Skeletal muscle satellite cell (primary cell): ENCODE measurements at regions not wholly inside any gene's neighbourhood (a gene's known extent, or its start where the extent isn't known, plus 50 kb on each side); places are given as distances from the start of the nearest gene placed in this dataset.
"Not testable (repeated sequence)": the region's sequence is repeated elsewhere in the genome, so short reads cannot be mapped to it uniquely, and the experiment has no call there.

Experiments used
- H3K27me3 ChIP-seq: 2 replicates; pipeline ENCODE4 v1.7.0; 2013; ENCODE audit warnings: low read length; ENCODE audit not compliant: control insufficient read depth, insufficient read depth
- H3K36me3 ChIP-seq: 2 replicates; pipeline ENCODE4 v1.7.0; 2013; ENCODE audit warnings: mild to moderate bottlenecking, control low read depth, low read length; ENCODE audit not compliant: insufficient read depth
- H3K4me1 ChIP-seq: 2 replicates; pipeline ENCODE4 v1.7.0; 2013; ENCODE audit warnings: low read length; ENCODE audit not compliant: control insufficient read depth, insufficient read depth
- H3K4me2 ChIP-seq: 2 replicates; pipeline ENCODE4 v1.7.0; 2013; ENCODE audit warnings: mild to moderate bottlenecking, low read length
- H3K4me3 ChIP-seq: 2 replicates; pipeline ENCODE4 v1.7.0; 2013; ENCODE audit warnings: low read length
- H3K9ac ChIP-seq: 2 replicates; pipeline ENCODE4 v1.7.0; 2013; ENCODE audit warnings: mild to moderate bottlenecking, low read depth, low read length, moderate library complexity
- H3K9me3 ChIP-seq: replicated peaks from 2 replicates; pipeline ENCODE4 v1.7.0; 2013; ENCODE audit warnings: mild to moderate bottlenecking, control low read depth, low read length

GRCh38 chr3:144497452-144497851 is 525.8 kb downstream of the DIPK2A start:
- Histone ChIP-seq H3K9me3 (no peaks in the 10 kb centered on the region), H3K4me2 (no peak overlapping the region), H3K4me3 (no peak overlapping the region), H3K36me3 (no peaks in the 10 kb centered on the region), H3K4me1 (no peaks in the 10 kb centered on the region), H3K27me3 (no peaks in the 10 kb centered on the region), H3K9ac (no peak overlapping the region)

GRCh38 chr3:144499001-144499930 is 527.6 kb downstream of the DIPK2A start:
- no peaks in the 10 kb centered on the region for H3K27me3 ChIP-seq
- no peak overlapping the region for H3K4me2 ChIP-seq
- no peaks in the 10 kb centered on the region for H3K9me3 ChIP-seq
- no peaks in the 10 kb centered on the region for H3K36me3 ChIP-seq
- H3K9ac ChIP-seq, result no peak overlapping the region
- H3K4me1 ChIP-seq, result no peaks in the 10 kb centered on the region
- H3K4me3 ChIP-seq, result no peak overlapping the region

DNA sequence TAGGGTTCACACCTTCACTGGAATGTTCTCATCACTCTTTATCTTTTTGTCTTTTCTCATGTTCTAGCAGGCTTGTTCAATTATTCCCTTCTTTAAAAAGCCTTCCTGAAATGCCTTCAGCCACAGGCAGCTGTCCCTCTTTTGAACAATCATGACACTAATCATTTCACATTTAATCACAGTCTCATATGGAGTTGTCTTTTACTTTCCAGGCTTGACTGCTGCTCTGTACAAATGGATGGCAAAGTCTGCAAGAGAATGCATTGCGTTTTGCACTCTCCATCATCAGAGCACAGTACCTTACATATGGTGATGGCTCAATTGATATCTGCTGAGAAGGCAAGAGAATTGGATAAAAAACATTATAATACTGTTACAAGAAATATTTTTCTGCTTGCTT is 529.8 kb downstream of the DIPK2A start:
- no peaks in the 10 kb centered on the region for H3K36me3 ChIP-seq
- no peaks in the 10 kb centered on the region for H3K9me3 ChIP-seq
- H3K27me3 ChIP-seq, result no peaks in the 10 kb centered on the region
- H3K4me1 ChIP-seq, result no peaks in the 10 kb centered on the region
- H3K9ac ChIP-seq, result no peak overlapping the region
- no peak overlapping the region for H3K4me2 ChIP-seq
- H3K4me3 ChIP-seq, result no peak overlapping the region

- H3K4me3 ChIP-seq, result no peak overlapping the region
- no peaks in the 10 kb centered on the region for H3K27me3 ChIP-seq
- no peak overlapping the region for H3K9ac ChIP-seq
- no peaks in the 10 kb centered on the region for H3K4me1 ChIP-seq
- H3K4me2 ChIP-seq, result no peak overlapping the region
- no peaks in the 10 kb centered on the region for H3K9me3 ChIP-seq
- H3K36me3 ChIP-seq, result no peaks in the 10 kb centered on the region
Measured at GRCh38 chr3:144502402-144502801, 530.8 kb downstream of the DIPK2A start.

DNA sequence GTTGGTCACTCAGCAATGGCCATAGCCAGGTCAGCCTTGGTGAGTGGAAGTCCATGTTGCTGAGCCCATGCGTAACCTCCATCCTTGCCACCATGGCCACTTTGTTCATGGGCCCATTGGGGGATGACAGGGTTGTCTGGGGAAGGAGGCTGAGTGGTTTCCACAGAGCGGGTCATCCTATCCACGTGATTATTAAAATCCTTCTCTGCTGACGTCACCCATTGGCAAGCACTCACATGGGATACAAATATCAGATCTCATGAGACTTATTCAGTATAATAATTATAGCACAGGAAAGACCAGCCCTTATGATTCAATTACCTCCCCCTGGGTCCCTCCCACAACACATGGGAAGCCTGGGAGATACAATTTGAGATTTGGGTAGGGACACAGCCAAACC is 534.8 kb downstream of the DIPK2A start:
- not testable (repeated sequence) for H3K36me3 ChIP-seq, H3K9ac ChIP-seq, H3K9me3 ChIP-seq, H3K4me2 ChIP-seq, H3K4me1 ChIP-seq, H3K4me3 ChIP-seq, H3K27me3 ChIP-seq

DNA sequence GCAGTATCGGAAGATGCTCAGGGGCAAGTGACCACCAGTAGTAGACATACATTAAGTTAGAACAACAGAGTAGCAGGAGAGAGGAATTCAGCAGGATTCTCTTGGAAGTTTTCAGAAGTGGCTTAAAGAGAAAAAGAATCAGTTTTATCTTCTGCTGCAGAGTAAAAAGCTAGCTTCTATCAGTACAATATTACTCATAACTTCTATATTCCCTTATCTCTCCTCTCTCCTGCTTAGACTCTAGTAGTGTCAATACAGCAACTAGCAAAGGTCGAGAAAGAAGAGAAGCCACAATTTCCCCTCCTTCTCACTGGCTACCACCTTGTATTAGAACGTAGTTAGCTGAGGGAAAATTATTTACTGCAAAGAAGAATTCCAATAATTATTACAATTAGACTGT is 539.7 kb downstream of the DIPK2A start:
- Histone ChIP-seq H3K4me2 (no peak overlapping the region), H3K9me3 (no peaks in the 10 kb centered on the region), H3K36me3 (no peaks in the 10 kb centered on the region), H3K27me3 (no peaks in the 10 kb centered on the region), H3K4me1 (no peaks in the 10 kb centered on the region), H3K4me3 (no peak overlapping the region), H3K9ac (no peak overlapping the region)

- Histone ChIP-seq H3K4me1 (no peaks in the 10 kb centered on the region), H3K4me2 (no peak overlapping the region), H3K27me3 (no peaks in the 10 kb centered on the region), H3K9me3 (no peaks in the 10 kb centered on the region), H3K36me3 (no peaks in the 10 kb centered on the region), H3K9ac (no peak overlapping the region), H3K4me3 (no peak overlapping the region)
Measured at GRCh38 chr3:144516026-144516425, 544.4 kb downstream of the DIPK2A start.

- no peak overlapping the region for H3K4me2 ChIP-seq
- H3K4me3 ChIP-seq, result no peak overlapping the region
- H3K36me3 ChIP-seq, result no peaks in the 10 kb centered on the region
- no peaks in the 10 kb centered on the region for H3K27me3 ChIP-seq
- no peaks in the 10 kb centered on the region for H3K9me3 ChIP-seq
- no peaks in the 10 kb centered on the region for H3K4me1 ChIP-seq
- no peak overlapping the region for H3K9ac ChIP-seq
Measured at GRCh38 chr3:144516589-144516988, 545.0 kb downstream of the DIPK2A start.

- Histone ChIP-seq H3K36me3 (no peaks in the 10 kb centered on the region), H3K9me3 (no peaks in the 10 kb centered on the region), H3K4me2 (no peak overlapping the region), H3K4me3 (no peak overlapping the region), H3K9ac (no peak overlapping the region), H3K27me3 (no peaks in the 10 kb centered on the region), H3K4me1 (no peaks in the 10 kb centered on the region)
Measured at GRCh38 chr3:144521131-144521530, 549.5 kb downstream of the DIPK2A start.

DNA sequence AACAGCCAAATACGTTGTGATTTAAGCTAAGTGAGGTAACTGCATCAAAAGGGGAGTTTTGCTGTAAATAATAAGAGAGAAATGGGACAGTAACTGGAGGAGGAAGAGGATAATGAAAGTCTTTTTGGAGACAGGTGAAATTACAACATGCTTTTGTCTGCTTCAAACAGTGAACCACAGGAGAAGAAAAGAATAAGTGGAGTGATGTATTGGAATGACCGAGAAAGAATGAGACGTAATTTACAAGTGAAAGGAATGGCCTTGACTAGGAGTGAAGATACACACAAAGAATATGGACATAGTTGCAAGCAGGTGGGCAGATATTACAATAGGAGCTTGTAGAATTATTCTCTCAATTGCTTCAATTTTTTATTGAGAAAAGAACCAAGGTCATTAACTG is 550.8 kb downstream of the DIPK2A start:
- no peak overlapping the region for H3K4me2 ChIP-seq
- no peaks in the 10 kb centered on the region for H3K36me3 ChIP-seq
- no peak overlapping the region for H3K4me3 ChIP-seq
- H3K4me1 ChIP-seq, result no peaks in the 10 kb centered on the region
- no peaks in the 10 kb centered on the region for H3K27me3 ChIP-seq
- no peak overlapping the region for H3K9ac ChIP-seq
- no peaks in the 10 kb centered on the region for H3K9me3 ChIP-seq

GRCh38 chr3:144523396-144523795 is 551.8 kb downstream of the DIPK2A start:
- Histone ChIP-seq H3K4me3 (no peak overlapping the region), H3K9ac (no peak overlapping the region), H3K9me3 (no peaks in the 10 kb centered on the region), H3K4me2 (no peak overlapping the region), H3K36me3 (no peaks in the 10 kb centered on the region), H3K4me1 (no peaks in the 10 kb centered on the region), H3K27me3 (no peaks in the 10 kb centered on the region)

GRCh38 chr3:144524531-144524930 is 552.9 kb downstream of the DIPK2A start:
- Histone ChIP-seq H3K9ac (no peak overlapping the region), H3K4me1 (no peaks in the 10 kb centered on the region)

More at GRCh38 chr3:144524531-144524930, 552.9 kb downstream of the DIPK2A start:
- H3K4me2 ChIP-seq, result no peak overlapping the region
- no peaks in the 10 kb centered on the region for H3K9me3 ChIP-seq
- no peaks in the 10 kb centered on the region for H3K27me3 ChIP-seq
- no peak overlapping the region for H3K4me3 ChIP-seq
- no peaks in the 10 kb centered on the region for H3K36me3 ChIP-seq
